HG03280 (cell line): ENCODE measurements at regions not wholly inside any gene's neighbourhood (a gene's known extent, or its start where the extent isn't known, plus 50 kb on each side); places are given as distances from the start of the nearest gene placed in this dataset.

Source experiments
- ATAC-seq: cut with Tn5 transposase; IDR thresholded peaks from one replicate; pipeline ENCODE4 v1.9.1; 2021; ENCODE audit warnings: mild to moderate bottlenecking, moderate library complexity; ENCODE audit not compliant: unreplicated experiment

DNA sequence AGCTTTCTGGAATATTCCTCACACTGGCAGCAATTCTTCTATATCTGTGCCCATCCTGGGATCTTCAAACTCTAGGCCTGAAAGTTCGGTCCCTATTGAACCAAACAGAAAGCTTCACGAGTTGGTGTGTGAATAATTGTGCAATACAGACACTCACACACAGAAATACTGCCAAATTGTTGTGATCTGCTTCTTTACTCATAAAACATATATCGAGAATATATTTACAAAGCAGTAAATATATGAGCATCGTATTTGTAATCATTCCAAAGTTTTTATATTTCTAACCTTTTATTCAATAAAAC lies 56.6 kb upstream of the BEX4 start:
- ATAC-seq: no peak

DNA sequence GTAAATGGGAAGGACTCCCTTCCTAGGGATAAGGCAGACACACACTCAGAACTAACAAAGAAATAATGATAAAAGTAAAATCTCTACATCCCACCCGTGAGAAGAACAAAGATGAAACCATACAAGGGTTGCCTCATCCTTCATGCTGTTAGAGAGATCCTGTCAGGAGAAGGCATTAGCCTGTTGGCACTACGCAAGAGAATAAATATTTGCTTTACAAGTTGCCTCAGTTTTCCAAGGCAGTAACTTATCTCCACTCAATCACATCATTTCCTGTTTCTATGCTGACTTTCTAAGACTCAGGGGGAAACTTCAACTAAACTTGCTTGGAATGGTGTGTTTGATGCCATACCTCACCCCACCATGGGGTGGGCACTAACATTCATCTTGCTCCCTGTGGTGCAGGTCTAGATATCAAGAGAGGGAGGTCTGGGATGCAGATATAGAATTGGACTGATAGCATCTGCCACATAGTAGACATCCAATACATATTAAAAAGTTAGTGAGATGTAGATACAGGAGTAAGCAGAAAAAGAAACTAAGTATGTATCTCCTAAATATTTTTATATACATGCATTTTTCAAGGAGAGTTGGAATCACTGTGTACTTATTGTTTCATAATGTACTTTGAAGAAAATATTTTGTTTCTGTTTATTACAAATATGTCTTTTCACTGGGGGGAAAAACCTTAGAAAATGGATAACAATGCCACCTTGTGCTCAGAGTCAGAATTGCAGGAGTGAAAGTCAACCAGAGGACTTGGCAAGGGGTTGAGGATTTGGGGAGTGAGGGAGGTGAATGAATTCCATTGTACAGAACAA lies 57.2 kb upstream of the BEX4 start:
- peak; percentile 50 for ATAC-seq

DNA sequence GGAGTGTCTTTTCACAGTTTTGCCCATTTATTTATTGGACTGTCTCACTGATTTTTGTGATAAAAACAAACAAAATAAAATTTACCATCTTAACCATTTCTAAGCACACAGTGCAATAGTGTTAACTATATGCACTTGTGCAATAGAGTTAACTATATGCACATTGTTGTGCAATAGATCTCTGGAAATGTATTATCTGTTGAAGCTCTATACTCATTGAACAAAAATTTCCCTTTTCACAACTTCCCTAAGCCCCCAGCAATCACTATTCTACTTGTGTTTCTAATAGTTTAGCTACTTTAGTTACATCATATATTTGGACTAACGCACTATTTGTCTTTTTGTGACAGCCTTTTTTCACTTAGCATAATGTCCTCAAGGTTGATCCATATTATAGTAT lies 59.7 kb upstream of the BEX4 start:
- ATAC-seq: no peak

DNA sequence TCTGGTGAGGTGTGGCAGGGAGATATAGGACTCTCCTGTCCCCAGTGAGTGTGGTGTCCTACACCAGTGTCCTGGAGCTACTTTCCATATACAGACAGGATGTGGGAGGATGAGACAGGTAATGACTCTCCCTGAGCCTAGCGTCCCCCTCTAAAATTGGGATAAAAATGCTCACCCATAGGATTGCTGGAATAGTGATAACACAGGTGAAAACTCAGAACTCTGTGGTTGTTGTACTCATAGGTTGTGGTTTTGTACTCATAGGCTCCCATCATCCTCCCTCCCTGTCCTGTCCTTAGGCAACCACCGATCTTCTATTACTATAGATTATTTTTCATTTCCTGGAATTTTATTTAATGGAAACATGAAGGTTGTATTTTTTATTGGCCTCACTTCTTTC lies 60.7 kb upstream of the NXF3 start:
- ATAC-seq: no peak

DNA sequence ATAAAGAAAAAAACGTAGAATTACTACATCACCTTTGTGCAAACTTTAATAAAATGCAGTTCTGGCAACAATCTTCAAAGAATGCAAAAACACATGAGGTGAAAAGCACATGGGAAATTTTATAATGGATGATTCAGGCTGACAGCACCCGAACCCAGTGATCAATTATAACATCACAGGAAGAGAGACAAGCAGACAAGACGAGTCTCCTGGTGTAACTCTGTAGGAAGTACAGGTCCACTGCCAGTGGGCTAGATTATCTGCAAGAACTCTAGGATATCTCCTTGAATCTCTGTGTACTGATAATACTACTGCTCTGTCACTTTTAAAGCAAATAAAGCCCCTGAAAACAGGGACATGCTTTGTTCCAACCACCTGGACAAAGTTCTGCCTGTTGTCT lies 58.9 kb upstream of the NXF3 start:
- ATAC-seq: no peak

DNA sequence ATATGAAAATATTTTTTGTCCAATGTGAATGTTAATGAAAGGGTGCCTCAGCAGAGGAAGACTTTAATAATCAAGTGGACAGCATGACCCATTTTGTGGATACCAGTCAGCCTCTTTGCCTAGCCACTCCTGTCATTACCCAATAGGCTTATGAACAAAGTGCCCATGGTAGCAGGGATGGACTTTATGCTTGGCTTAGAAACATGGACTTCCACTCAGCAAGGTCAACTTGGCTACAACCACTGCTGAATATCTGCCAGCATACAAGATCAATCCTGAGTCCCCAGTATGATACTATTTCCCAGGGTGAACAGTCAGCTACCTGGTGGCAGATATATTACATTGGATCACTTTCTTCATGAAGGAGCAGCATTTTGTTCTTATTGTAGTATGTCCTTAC lies 56.7 kb upstream of the NXF3 start:
- no peak for ATAC-seq

DNA sequence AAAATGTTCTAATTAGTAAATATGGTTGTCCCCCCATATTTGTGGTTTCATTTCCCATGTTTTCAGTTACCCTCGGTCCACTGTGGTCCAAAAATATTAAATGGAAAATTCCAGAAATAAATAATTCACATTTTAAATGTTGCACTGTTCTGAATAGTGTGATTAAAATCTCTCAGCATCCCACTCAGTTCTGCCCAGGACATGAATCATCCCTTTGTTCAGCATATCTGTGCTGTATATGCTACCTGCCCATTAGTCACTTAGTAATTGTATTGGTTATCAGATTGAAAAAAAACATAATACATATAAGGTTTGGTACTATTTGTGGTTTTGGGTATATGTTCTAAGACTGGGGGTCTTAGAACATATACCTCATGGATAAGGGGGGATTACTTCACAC lies 55.1 kb upstream of the NXF3 start:
- ATAC-seq: no peak
